ENCODE measurements at regions not wholly inside any gene's neighbourhood (a gene's known extent, or its start where the extent isn't known, plus 50 kb on each side); places are given as distances from the start of the nearest gene placed in this dataset.
"Not testable (repeated sequence)": the region's sequence is repeated elsewhere in the genome, so short reads cannot be mapped to it uniquely, and the experiment has no call there.

- Histone ChIP-seq H3K4me3 (no peak overlapping the region), H3K9me3 (ENCODE audit: low read depth) (no peaks in the 10 kb centered on the region), H3K27ac (no peak overlapping the region), H3K36me3 (ENCODE audit: low read depth) (no peaks in the 10 kb centered on the region), H3K27me3 (replicated peaks; ENCODE audit: insufficient read depth) (peaks cover 9% of the 10 kb centered on the region; the same call in 1 of the 2 replicates), H3K4me1 (ENCODE audit: insufficient read depth) (no peaks in the 10 kb centered on the region), H2AFZ (no peak overlapping the region), H4K20me1 (ENCODE audit: insufficient read depth) (no peaks in the 10 kb centered on the region), H3F3A (ENCODE audit: insufficient read depth) (no peaks in the 10 kb centered on the region), H3K9me2 (ENCODE audit: insufficient read depth) (no peaks in the 10 kb centered on the region), H3K9ac (no peak overlapping the region), H3K4me2 (ENCODE audit: unreplicated experiment) (no peak overlapping the region), H3K79me2 (ENCODE audit: insufficient read depth) (no peaks in the 10 kb centered on the region)
- no peak for DNase-seq
- 80 to 81% methylated on average over 11 of the region's 11 CpGs for WGBS, 2 experiments (ENCODE audit: low coverage in 1 of 2, low lambda C conversion rate in 2 of 2, missing lambda C conversion rate in 2 of 2)
- in situ Hi-C loops (cut with MboI): no loop called here
- TF ChIP-seq EZH2 (IDR thresholded peaks at IDR 0.05; ENCODE audit: insufficient read depth, poor library complexity, severe bottlenecking): no peak
- TF ChIP-seq EZH2phosphoT487 (IDR thresholded peaks at IDR 0.05; ENCODE audit: insufficient read depth, low read depth): no peak
These were observed 66.4 kb upstream of the ATP2C1 start for GRCh38 chr3:130827486-130827885.

GRCh38 chr3:130828948-130829947, 64.6 kb upstream of the ATP2C1 start:
- Histone ChIP-seq H3K27ac (no peak overlapping the region), H3K36me3 (ENCODE audit: low read depth) (no peaks in the 10 kb centered on the region), H2AFZ (no peak overlapping the region), H3K4me1 (ENCODE audit: insufficient read depth) (no peaks in the 10 kb centered on the region), H3K4me2 (ENCODE audit: unreplicated experiment) (no peak overlapping the region), H3K79me2 (ENCODE audit: insufficient read depth) (no peaks in the 10 kb centered on the region), H3K4me3 (no peak overlapping the region), H4K20me1 (ENCODE audit: insufficient read depth) (no peaks in the 10 kb centered on the region), H3F3A (ENCODE audit: insufficient read depth) (no peaks in the 10 kb centered on the region), H3K27me3 (replicated peaks; ENCODE audit: insufficient read depth) (peaks cover 5% of the 10 kb centered on the region; the same call in 1 of the 2 replicates), H3K9me3 (ENCODE audit: low read depth) (no peaks in the 10 kb centered on the region), H3K9ac (no peak overlapping the region), H3K9me2 (ENCODE audit: insufficient read depth) (no peaks in the 10 kb centered on the region)
- in situ Hi-C loops (cut with MboI): no loop called here
- no peak for TF ChIP-seq EZH2 (IDR thresholded peaks at IDR 0.05; ENCODE audit: insufficient read depth, poor library complexity, severe bottlenecking)
- TF ChIP-seq EZH2phosphoT487 (IDR thresholded peaks at IDR 0.05; ENCODE audit: insufficient read depth, low read depth): no peak
- 69 to 75% methylated on average over 10 of the region's 10 CpGs for WGBS, 2 experiments (ENCODE audit: low coverage in 1 of 2, low lambda C conversion rate in 2 of 2, missing lambda C conversion rate in 2 of 2)
- DNase-seq: no peak

GRCh38 chr3:130831719-130832400, 62.0 kb upstream of the ATP2C1 start:
- Histone ChIP-seq H3K36me3 (ENCODE audit: low read depth) (no peaks in the 10 kb centered on the region), H3K4me1 (ENCODE audit: insufficient read depth) (no peaks in the 10 kb centered on the region), H3K9me3 (ENCODE audit: low read depth) (no peaks in the 10 kb centered on the region), H3K9ac (no peak overlapping the region), H3K27ac (no peak overlapping the region), H3K4me2 (ENCODE audit: unreplicated experiment) (no peak overlapping the region), H3K9me2 (ENCODE audit: insufficient read depth) (no peaks in the 10 kb centered on the region), H3K4me3 (no peak overlapping the region), H3K79me2 (ENCODE audit: insufficient read depth) (no peaks in the 10 kb centered on the region), H2AFZ (no peak overlapping the region), H4K20me1 (ENCODE audit: insufficient read depth) (no peaks in the 10 kb centered on the region), H3F3A (ENCODE audit: insufficient read depth) (no peaks in the 10 kb centered on the region), H3K27me3 (replicated peaks; ENCODE audit: insufficient read depth) (no peaks in the 10 kb centered on the region; the same call in 1 of the 2 replicates)
- 78 to 84% methylated on average over 10 of the region's 10 CpGs for WGBS, 2 experiments (ENCODE audit: low coverage in 1 of 2, low lambda C conversion rate in 2 of 2, missing lambda C conversion rate in 2 of 2)
- in situ Hi-C loops (cut with MboI): no loop called here
- no peak for DNase-seq
- no peak for TF ChIP-seq EZH2 (IDR thresholded peaks at IDR 0.05; ENCODE audit: insufficient read depth, poor library complexity, severe bottlenecking)
- TF ChIP-seq EZH2phosphoT487 (IDR thresholded peaks at IDR 0.05; ENCODE audit: insufficient read depth, low read depth): no peak

- in situ Hi-C loops (cut with MboI); DNase-seq; H3K9me2 ChIP-seq (ENCODE audit: insufficient read depth); H3K4me2 ChIP-seq (ENCODE audit: unreplicated experiment); H3F3A ChIP-seq (ENCODE audit: insufficient read depth); H3K27ac ChIP-seq; H3K9ac ChIP-seq; H4K20me1 ChIP-seq (ENCODE audit: insufficient read depth); H3K4me1 ChIP-seq (ENCODE audit: insufficient read depth); H3K79me2 ChIP-seq (ENCODE audit: insufficient read depth); H3K9me3 ChIP-seq (ENCODE audit: low read depth); H3K27me3 ChIP-seq (replicated peaks; ENCODE audit: insufficient read depth); H3K4me3 ChIP-seq; H2AFZ ChIP-seq; H3K36me3 ChIP-seq (ENCODE audit: low read depth): not testable (repeated sequence)
- 55 to 69% methylated on average over 9 of the region's 9 CpGs for WGBS, 2 experiments (ENCODE audit: low coverage in 1 of 2, low lambda C conversion rate in 2 of 2, missing lambda C conversion rate in 2 of 2)
These were observed 61.5 kb upstream of the ATP2C1 start for GRCh38 chr3:130832401-130832746.
